Fibroblast of lung (primary cell): ENCODE measurements at regions not wholly inside any gene's neighbourhood (a gene's known extent, or its start where the extent isn't known, plus 50 kb on each side); places are given as distances from the start of the nearest gene placed in this dataset.

Experiments
- DNase-seq, 2 donors: peaks; one replicate each; pipeline versions ENCODE4 v3.0.0 to v3.0.0-alpha.2; 2010; ENCODE audit warnings: low read depth in 2 of 2
- H2AFZ ChIP-seq: 2 replicates; pipeline ENCODE4 v1.5.1; 2012; ENCODE audit warnings: low read length, control low read depth, inconsistent platforms
- H3K27ac ChIP-seq: 2 replicates; pipeline ENCODE4 v1.5.1; 2011; ENCODE audit warnings: low read length, control low read depth; ENCODE audit not compliant: insufficient read depth
- H3K27me3 ChIP-seq: 2 replicates; pipeline ENCODE4 v1.5.1; 2011; ENCODE audit warnings: mild to moderate bottlenecking, low read length; ENCODE audit not compliant: control insufficient read depth, insufficient read depth
- H3K36me3 ChIP-seq: 2 replicates; pipeline ENCODE4 v1.5.1; 2011; ENCODE audit warnings: low read length; ENCODE audit not compliant: control insufficient read depth, insufficient read depth
- H3K4me1 ChIP-seq: 2 replicates; pipeline ENCODE4 v1.5.1; 2011; ENCODE audit warnings: low read length; ENCODE audit not compliant: control insufficient read depth, insufficient read depth; ENCODE audit errors: extremely low read depth
- H3K4me2 ChIP-seq: 2 replicates; pipeline ENCODE4 v1.5.1; 2011; ENCODE audit warnings: low read length, control low read depth; ENCODE audit not compliant: insufficient read depth; ENCODE audit errors: extremely low read depth
- H3K4me3 ChIP-seq, 4 experiments: fragments of 200-600 bp in 1 of 4; sonication (generic) in 1 of 4; replicated peaks in 1 of 4; 2 replicates each; pipeline ENCODE4 v1.5.1; 2011 to 2016; ENCODE audit warnings: low read length in 4 of 4, low read depth in 3 of 4, mild to moderate bottlenecking in 3 of 4, control low read depth in 2 of 4, inconsistent platforms in 1 of 4, mixed read lengths in 1 of 4; ENCODE audit not compliant: insufficient read depth in 1 of 4; ENCODE audit errors: control extremely low read depth in 1 of 4
- H3K79me2 ChIP-seq: 2 replicates; pipeline ENCODE4 v1.5.1; 2012; ENCODE audit warnings: mild to moderate bottlenecking, low read length, inconsistent platforms; ENCODE audit not compliant: control insufficient read depth, insufficient read depth
- H3K9ac ChIP-seq: 2 replicates; pipeline ENCODE4 v1.5.1; 2011; ENCODE audit warnings: mild to moderate bottlenecking, low read length, control low read depth; ENCODE audit not compliant: insufficient read depth
- H3K9me3 ChIP-seq: 2 replicates; pipeline ENCODE4 v1.5.1; 2012; ENCODE audit warnings: low read depth, low read length; ENCODE audit not compliant: control insufficient read depth, insufficient read depth
- H4K20me1 ChIP-seq: 2 replicates; pipeline ENCODE4 v1.5.1; 2011; ENCODE audit warnings: low read length; ENCODE audit not compliant: control insufficient read depth, insufficient read depth; ENCODE audit errors: extremely low read depth
- CTCF ChIP-seq, 2 donors: IDR thresholded peaks in 1 of 2; conservative IDR thresholded peaks in 1 of 2; 1 replicate in 1 of 2; 2 replicates in 1 of 2; pipeline ENCODE4 v1.5.1; 2011 to 2012; ENCODE audit warnings: low read length in 2 of 2, control low read depth in 1 of 2, inconsistent platforms in 1 of 2, low read depth in 1 of 2, mild to moderate bottlenecking in 1 of 2
- EZH2 ChIP-seq: IDR thresholded peaks from 2 replicates; pipeline ENCODE4 v1.5.1; 2012; ENCODE audit warnings: low read length, control low read depth, mild to moderate bottlenecking; ENCODE audit errors: missing control alignments

- Histone ChIP-seq H3K4me3 (no peak overlapping the region), H3K9ac (no peak overlapping the region), H4K20me1 (no peaks in the 10 kb centered on the region), H3K27me3 (no peaks in the 10 kb centered on the region), H3K9me3 (no peaks in the 10 kb centered on the region), H3K4me1 (no peaks in the 10 kb centered on the region), H3K79me2 (no peaks in the 10 kb centered on the region), H2AFZ (no peak overlapping the region), H3K4me2 (no peak overlapping the region), H3K27ac (no peak overlapping the region), H3K36me3 (no peaks in the 10 kb centered on the region)
- DNase-seq, result no peak
- TF ChIP-seq EZH2, result no peak
- TF ChIP-seq CTCF (conservative IDR thresholded peaks at IDR 0.05 in 1 of 2, IDR thresholded peaks at IDR 0.05 in 1 of 2; ENCODE audit: low read depth in 1 of 2, low read length in 2 of 2), result no peak
These were observed 122.8 kb downstream of the ATPSCKMT start for GRCh38 chr5:10126900-10127299.

- Histone ChIP-seq H3K79me2 (no peaks in the 10 kb centered on the region), H3K36me3 (no peaks in the 10 kb centered on the region), H2AFZ (no peak overlapping the region), H3K4me1 (no peaks in the 10 kb centered on the region), H4K20me1 (no peaks in the 10 kb centered on the region), H3K4me2 (no peak overlapping the region), H3K27ac (no peak overlapping the region), H3K9ac (no peak overlapping the region), H3K27me3 (no peaks in the 10 kb centered on the region), H3K4me3 (no peak overlapping the region), H3K9me3 (no peaks in the 10 kb centered on the region)
- DNase-seq, result no peak
- TF ChIP-seq CTCF (conservative IDR thresholded peaks at IDR 0.05 in 1 of 2, IDR thresholded peaks at IDR 0.05 in 1 of 2; ENCODE audit: low read depth in 1 of 2, low read length in 2 of 2) (no peak), EZH2 (no peak)
These were observed 124.6 kb downstream of the ATPSCKMT start for GRCh38 chr5:10125116-10125515.

- TF ChIP-seq CTCF (conservative IDR thresholded peaks at IDR 0.05 in 1 of 2, IDR thresholded peaks at IDR 0.05 in 1 of 2; ENCODE audit: low read depth in 1 of 2, low read length in 2 of 2) (no peak), EZH2 (no peak)
- no peaks in the 10 kb centered on the region for H3K36me3 ChIP-seq
- no peak overlapping the region for H3K27ac ChIP-seq
- no peak overlapping the region for H3K9ac ChIP-seq
- H3K79me2 ChIP-seq, result no peaks in the 10 kb centered on the region
- H3K27me3 ChIP-seq, result no peaks in the 10 kb centered on the region
- no peaks in the 10 kb centered on the region for H4K20me1 ChIP-seq
- H3K9me3 ChIP-seq, result no peaks in the 10 kb centered on the region
- no peaks in the 10 kb centered on the region for H3K4me1 ChIP-seq
- H3K4me3 ChIP-seq, result no peak overlapping the region
- H2AFZ ChIP-seq, result no peak overlapping the region
- no peak overlapping the region for H3K4me2 ChIP-seq
- no peak for DNase-seq
These were observed 125.4 kb downstream of the ATPSCKMT start for GRCh38 chr5:10124287-10124686.
